Osteoblast (primary cell): ENCODE measurements at regions not wholly inside any gene's neighbourhood (a gene's known extent, or its start where the extent isn't known, plus 50 kb on each side); places are given as distances from the start of the nearest gene placed in this dataset.

ENCODE experiments used
- DNase-seq: peaks from one replicate; pipeline ENCODE4 v3.0.0; 2011; ENCODE audit warnings: low spot score, mixed read lengths; ENCODE audit not compliant: insufficient read length; ENCODE audit errors: missing footprints
- H2AFZ ChIP-seq: 2 replicates; pipeline ENCODE4 v1.6.0; 2011; ENCODE audit warnings: mild to moderate bottlenecking, low read length
- H3K27ac ChIP-seq: 2 replicates; pipeline ENCODE4 v1.5.1; 2011; ENCODE audit warnings: mild to moderate bottlenecking, low read depth, low read length, moderate library complexity
- H3K27me3 ChIP-seq: 2 replicates; pipeline ENCODE4 v1.6.0; 2012; ENCODE audit warnings: mild to moderate bottlenecking, control low read depth, inconsistent platforms, low read length, moderate library complexity; ENCODE audit not compliant: insufficient read depth
- H3K36me3 ChIP-seq: 2 replicates; pipeline ENCODE4 v1.5.1; 2011; ENCODE audit warnings: mild to moderate bottlenecking, low read length, control low read depth, moderate library complexity; ENCODE audit not compliant: insufficient read depth
- H3K4me1 ChIP-seq: 2 replicates; pipeline ENCODE4 v1.5.1; 2011; ENCODE audit warnings: mild to moderate bottlenecking, low read length, control low read depth, moderate library complexity; ENCODE audit not compliant: insufficient read depth
- H3K4me2 ChIP-seq: 2 replicates; pipeline ENCODE4 v1.6.0; 2011; ENCODE audit warnings: mild to moderate bottlenecking, low read length; ENCODE audit not compliant: insufficient read depth
- H3K4me3 ChIP-seq: fragments of 200-600 bp; sonication (generic); 3 replicates; pipeline ENCODE4 v1.5.1; 2012; ENCODE audit warnings: mild to moderate bottlenecking, low read length, inconsistent platforms; ENCODE audit not compliant: insufficient read depth
- H3K79me2 ChIP-seq: 2 replicates; pipeline ENCODE4 v1.6.0; 2012; ENCODE audit warnings: mild to moderate bottlenecking, low read length, control low read depth, inconsistent platforms; ENCODE audit not compliant: insufficient read depth
- H3K9me3 ChIP-seq: 2 replicates; pipeline ENCODE4 v1.5.1; 2011; ENCODE audit warnings: low read depth, low read length, control low read depth
- H4K20me1 ChIP-seq: 2 replicates; pipeline ENCODE4 v1.6.0; 2012; ENCODE audit warnings: mild to moderate bottlenecking, low read length, control low read depth; ENCODE audit not compliant: insufficient read depth
- TF ChIP-seq, protein P1 (sequence below): IDR thresholded peaks from 2 replicates; pipeline ENCODE4 v1.5.1; 2011; ENCODE audit warnings: mild to moderate bottlenecking, low read depth, low read length, moderate library complexity; ENCODE audit errors: extremely low read depth

DNA sequence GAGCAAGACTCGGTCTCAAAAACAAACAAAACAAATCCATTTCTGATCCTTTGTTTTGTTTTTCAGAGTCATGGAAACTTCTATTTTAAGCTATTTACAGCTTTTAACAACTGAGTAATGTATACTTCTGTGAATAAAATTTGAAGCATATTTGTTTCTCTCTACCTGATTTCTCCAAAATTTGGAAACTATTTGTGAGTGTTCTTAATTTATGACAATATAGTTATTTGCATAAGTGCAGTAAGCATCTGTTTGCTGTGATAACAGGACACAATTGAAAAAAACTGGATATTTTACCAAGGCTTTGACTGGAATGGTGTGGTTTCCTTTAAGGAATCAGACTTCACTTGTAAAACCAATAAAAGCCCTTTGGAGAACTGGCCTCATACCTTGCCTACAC is 53.3 kb upstream of the GULP1 start:
- H2AFZ ChIP-seq: no peak overlapping the region
- no peak for DNase-seq
- no peaks in the 10 kb centered on the region for H3K79me2 ChIP-seq
- TF ChIP-seq, protein P1, sequence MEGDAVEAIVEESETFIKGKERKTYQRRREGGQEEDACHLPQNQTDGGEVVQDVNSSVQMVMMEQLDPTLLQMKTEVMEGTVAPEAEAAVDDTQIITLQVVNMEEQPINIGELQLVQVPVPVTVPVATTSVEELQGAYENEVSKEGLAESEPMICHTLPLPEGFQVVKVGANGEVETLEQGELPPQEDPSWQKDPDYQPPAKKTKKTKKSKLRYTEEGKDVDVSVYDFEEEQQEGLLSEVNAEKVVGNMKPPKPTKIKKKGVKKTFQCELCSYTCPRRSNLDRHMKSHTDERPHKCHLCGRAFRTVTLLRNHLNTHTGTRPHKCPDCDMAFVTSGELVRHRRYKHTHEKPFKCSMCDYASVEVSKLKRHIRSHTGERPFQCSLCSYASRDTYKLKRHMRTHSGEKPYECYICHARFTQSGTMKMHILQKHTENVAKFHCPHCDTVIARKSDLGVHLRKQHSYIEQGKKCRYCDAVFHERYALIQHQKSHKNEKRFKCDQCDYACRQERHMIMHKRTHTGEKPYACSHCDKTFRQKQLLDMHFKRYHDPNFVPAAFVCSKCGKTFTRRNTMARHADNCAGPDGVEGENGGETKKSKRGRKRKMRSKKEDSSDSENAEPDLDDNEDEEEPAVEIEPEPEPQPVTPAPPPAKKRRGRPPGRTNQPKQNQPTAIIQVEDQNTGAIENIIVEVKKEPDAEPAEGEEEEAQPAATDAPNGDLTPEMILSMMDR: no peak
- H3K27me3 ChIP-seq: no peaks in the 10 kb centered on the region
- no peaks in the 10 kb centered on the region for H4K20me1 ChIP-seq
- H3K4me2 ChIP-seq: no peak overlapping the region
- H3K4me3 ChIP-seq: no peak overlapping the region
- H3K4me1 ChIP-seq: no peaks in the 10 kb centered on the region
- no peaks in the 10 kb centered on the region for H3K36me3 ChIP-seq
- no peaks in the 10 kb centered on the region for H3K9me3 ChIP-seq
- no peak overlapping the region for H3K27ac ChIP-seq
